OCI-LY7 (cell line): ENCODE measurements at regions not wholly inside any gene's neighbourhood (a gene's known extent, or its start where the extent isn't known, plus 50 kb on each side); places are given as distances from the start of the nearest gene placed in this dataset.

ENCODE experiments used
- CTCF ChIP-seq: fragments of 200-600 bp; sonication (generic); conservative IDR thresholded peaks from 2 replicates; pipeline ENCODE4 v1.5.1; 2014; ENCODE audit warnings: mild to moderate bottlenecking, antibody characterized with exemption, low read length, moderate library complexity, mixed read lengths
- EZH2phosphoT487 ChIP-seq: fragments of 200-600 bp; sonication (generic); IDR thresholded peaks from 2 replicates; pipeline ENCODE4 v1.6.1; 2018; ENCODE audit warnings: low read depth, borderline replicate concordance, mild to moderate bottlenecking, mixed run types, antibody characterized with exemption, low read length, moderate library complexity, mixed read lengths

DNA sequence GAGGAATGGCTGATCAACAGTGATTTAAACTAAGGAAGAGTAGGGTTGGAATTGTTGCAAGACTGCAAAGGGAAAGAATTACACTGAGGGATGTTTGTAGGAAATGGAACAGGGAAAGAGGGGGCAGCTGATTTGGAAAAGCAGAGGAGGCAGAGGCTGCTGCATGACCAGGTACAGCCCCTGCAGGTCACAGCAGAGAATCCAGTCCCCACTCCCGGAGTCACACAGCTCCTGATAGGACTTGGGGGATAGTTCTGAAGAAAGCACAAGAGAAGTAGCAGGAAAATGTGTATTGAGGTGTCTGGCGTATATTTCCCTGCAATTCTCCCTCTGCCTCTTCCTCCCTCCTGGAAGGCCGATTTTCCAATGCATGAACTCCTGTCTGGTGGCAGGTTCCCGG, 92.5 kb upstream of the PDE10A start:
- no peak for TF ChIP-seq CTCF
- TF ChIP-seq EZH2phosphoT487: no peak
